KOPT-K1 (cell line): ENCODE measurements at regions not wholly inside any gene's neighbourhood (a gene's known extent, or its start where the extent isn't known, plus 50 kb on each side); places are given as distances from the start of the nearest gene placed in this dataset.

Source experiments
- H3K27ac ChIP-seq: fragments of 200-600 bp; sonication (generic); 2 replicates; pipeline ENCODE4 v1.5.1; 2016; ENCODE audit warnings: antibody characterized with exemption, mild to moderate bottlenecking, low read depth, low read length; ENCODE audit not compliant: poor library complexity, severe bottlenecking
- H3K36me3 ChIP-seq: fragments of 200-600 bp; sonication (generic); 2 replicates; pipeline ENCODE4 v1.5.1; 2017; ENCODE audit warnings: antibody characterized with exemption, mild to moderate bottlenecking, low read length, moderate library complexity; ENCODE audit not compliant: insufficient read depth
- H3K9me3 ChIP-seq: fragments of 200-600 bp; sonication (generic); 2 replicates; pipeline ENCODE4 v1.5.1; 2017; ENCODE audit warnings: antibody characterized with exemption, low read length, mild to moderate bottlenecking; ENCODE audit not compliant: insufficient read depth, poor library complexity, severe bottlenecking

DNA sequence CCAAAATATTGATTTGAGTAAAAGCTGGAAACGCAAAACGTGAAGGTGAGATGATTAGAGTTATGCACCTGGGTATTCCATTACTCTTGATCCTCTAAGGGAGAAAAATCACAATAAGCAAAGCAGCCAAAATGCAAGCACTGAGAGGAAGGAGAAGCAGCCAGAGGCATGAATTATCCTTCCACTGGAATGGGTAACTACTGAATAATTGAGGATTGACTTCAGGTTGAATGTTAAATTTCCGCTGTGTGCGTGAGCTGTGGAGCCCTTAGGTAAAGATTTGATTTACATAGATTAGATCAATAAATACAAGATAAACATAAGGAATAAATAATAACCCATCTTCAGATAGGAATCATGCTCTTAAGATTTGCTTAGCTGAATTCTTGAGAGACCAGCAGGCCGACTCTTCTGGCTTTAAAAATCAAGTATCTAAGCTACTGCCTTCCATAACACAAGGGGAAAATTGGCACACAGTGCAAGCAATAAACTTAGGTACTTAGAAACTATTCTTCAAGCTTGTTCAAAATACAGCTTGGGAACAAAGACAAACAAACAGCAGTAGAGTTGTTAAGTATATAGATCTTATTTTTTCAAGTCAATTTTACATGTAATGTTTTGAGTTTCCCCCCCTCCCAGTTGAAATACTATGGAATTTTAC lies 1459.5 kb downstream of the ZPLD1 start:
- no peaks in the 10 kb centered on the region for H3K9me3 ChIP-seq
- H3K27ac ChIP-seq, result no peak overlapping the region
- no peaks in the 10 kb centered on the region for H3K36me3 ChIP-seq

DNA sequence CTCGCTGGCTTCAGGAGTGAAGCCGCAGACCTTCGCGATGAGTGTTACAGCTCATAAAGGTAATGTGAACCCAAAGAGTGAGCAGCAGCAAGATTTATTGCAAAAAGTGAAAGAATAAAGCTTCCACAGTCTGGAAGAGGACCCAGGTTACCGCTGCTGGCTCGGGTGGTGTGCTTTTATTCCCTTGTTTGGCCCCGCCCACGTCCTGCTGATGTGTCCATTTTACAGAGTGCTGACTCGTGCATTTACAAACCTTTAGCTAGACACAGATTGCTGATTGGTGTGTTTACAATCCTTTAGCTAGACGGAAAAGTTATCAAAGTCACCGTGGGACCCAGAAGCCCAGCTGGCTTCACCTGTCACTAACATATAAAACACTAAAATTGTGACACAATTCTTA lies 1464.5 kb downstream of the ZPLD1 start:
- Histone ChIP-seq H3K9me3 (no peaks in the 10 kb centered on the region), H3K36me3 (no peaks in the 10 kb centered on the region), H3K27ac (no peak overlapping the region)

DNA sequence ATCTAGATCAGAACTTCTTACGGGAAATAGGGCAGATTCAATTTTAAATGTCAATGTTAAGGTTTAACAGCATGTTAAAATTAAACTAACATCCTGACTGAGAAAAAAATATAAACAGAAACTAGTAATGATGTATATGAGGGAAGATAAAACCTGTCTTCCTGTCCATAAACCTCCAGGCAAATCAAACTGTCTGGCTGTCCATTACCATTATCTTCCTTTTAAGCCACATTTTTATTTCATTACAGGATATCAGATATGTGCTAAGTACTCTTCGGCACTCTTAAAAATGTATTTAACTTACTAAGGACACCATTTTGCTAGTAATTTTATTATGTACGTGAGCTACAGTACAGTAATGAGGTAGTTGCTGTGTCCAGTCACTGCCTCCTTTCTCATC lies 1461.7 kb upstream of the ALCAM start:
- Histone ChIP-seq H3K27ac (no peak overlapping the region), H3K9me3 (no peaks in the 10 kb centered on the region), H3K36me3 (no peaks in the 10 kb centered on the region)

DNA sequence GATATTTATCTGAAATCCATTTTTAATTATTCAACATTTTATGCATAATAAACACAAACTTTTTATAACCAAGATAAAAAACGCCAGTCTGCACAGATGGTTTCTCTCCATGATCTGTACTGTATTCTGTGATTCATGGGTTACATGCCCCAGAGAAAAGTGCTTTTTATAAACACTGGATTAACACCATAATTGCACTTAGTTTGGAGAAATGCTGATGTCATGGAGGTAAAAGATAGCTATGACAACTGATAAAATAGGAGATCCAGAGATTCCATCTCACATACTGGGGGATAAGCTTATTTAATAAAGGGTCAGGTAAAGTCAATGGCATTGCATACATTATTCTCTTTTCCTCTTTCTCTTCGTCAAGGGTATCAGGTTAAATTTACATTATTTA lies 1460.4 kb upstream of the ALCAM start:
- Histone ChIP-seq H3K9me3 (no peaks in the 10 kb centered on the region), H3K36me3 (no peaks in the 10 kb centered on the region), H3K27ac (no peak overlapping the region)

DNA sequence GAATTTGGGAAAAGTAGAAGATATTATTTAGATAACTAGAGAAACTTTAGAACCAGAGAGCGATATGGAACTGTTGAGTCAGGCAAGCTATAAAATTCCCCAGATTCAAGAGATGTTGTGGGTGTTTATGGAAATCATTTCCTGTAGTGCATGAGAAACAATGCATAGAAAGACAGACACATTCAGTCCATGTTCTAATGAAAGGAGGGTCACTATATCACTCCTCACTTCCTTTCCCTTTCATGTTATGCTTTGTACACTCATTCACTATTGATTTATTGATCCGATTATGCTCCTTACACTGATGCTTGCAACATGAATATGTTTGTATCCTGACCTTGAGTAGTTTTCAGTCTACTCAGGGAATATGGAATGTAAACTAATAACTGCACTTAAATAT lies 1459.9 kb upstream of the ALCAM start:
- H3K36me3 ChIP-seq, result no peaks in the 10 kb centered on the region
- H3K27ac ChIP-seq, result no peak overlapping the region
- no peaks in the 10 kb centered on the region for H3K9me3 ChIP-seq

DNA sequence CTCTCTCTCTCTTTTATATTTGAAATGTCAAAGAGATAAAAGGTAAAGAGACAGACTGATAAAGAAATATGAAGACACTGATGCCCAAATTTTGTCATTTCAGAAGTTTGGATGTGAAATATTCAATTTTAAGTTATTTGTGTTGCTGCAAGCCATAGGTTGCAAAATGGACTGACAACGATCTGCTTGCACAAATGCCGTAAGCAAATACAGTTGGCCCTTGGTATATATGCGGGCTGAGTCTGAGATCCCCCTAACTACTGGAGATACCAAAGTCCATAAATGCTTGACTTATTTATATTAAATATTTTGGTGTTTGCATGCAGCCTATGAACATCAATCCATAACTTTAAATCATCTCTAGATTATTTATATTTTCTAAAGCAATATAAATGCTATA lies 1459.1 kb upstream of the ALCAM start:
- Histone ChIP-seq H3K27ac (no peak overlapping the region), H3K36me3 (no peaks in the 10 kb centered on the region)

DNA sequence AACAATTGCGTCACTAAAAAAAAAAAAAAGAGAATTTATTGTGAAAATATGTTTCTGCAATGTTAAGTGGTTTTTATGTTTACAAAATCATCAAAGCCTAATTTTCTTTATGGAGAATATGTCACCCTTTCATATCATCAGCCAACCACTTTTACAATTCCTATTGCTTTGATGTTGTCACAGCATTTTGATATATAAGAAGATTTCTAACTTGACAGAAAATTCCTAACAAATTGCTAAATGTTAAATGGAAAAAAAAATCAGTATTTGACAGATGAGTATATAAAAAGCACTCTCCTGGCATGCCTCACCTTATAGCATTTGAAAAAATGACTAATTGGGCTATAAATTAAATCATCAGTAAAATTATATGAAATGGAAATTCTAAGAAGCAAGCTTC lies 1457.3 kb upstream of the ALCAM start:
- Histone ChIP-seq H3K36me3 (no peaks in the 10 kb centered on the region), H3K27ac (no peak overlapping the region), H3K9me3 (no peaks in the 10 kb centered on the region)

More for the DNA sequence above, 1459.1 kb upstream of the ALCAM start:
- H3K9me3 ChIP-seq, result no peaks in the 10 kb centered on the region

DNA sequence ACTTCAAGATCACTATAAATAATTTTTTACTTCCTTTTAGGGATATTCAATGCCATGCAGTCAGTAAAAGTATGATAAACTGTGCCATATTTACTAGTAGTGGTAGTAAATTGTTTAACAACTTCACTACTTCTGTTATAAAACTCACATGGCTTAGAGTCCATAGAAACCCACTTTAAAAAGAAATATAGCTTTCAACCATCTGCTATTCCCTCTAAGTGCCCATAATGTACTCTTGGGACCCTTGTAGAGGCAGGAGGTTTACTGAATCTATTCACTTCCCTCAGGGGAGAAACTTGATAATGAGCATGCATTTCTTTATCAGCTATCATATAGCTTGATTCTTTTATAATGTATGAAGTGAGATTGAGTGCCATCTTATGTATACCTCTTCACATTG lies 1448.4 kb upstream of the ALCAM start:
- H3K9me3 ChIP-seq, result no peaks in the 10 kb centered on the region
- no peak overlapping the region for H3K27ac ChIP-seq
- no peaks in the 10 kb centered on the region for H3K36me3 ChIP-seq

DNA sequence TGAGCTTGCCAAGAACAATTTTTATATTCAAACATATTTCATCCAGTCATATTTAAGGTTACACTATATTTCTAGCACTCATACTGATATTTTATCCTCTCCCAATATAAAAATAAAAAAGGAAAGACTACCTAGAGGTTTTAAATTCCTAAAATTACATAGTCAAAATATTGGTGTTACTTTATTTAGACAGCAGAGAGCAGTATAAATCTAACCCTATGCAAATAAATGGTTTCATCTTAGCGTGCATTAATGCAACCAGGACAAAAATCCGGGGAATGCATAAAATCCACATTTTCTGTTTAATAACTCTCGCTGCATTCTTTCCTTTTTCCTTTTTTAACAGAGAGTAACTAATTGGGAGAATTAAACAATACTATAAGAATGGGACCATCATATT lies 1447.4 kb upstream of the ALCAM start:
- Histone ChIP-seq H3K36me3 (no peaks in the 10 kb centered on the region), H3K27ac (no peak overlapping the region), H3K9me3 (no peaks in the 10 kb centered on the region)

DNA sequence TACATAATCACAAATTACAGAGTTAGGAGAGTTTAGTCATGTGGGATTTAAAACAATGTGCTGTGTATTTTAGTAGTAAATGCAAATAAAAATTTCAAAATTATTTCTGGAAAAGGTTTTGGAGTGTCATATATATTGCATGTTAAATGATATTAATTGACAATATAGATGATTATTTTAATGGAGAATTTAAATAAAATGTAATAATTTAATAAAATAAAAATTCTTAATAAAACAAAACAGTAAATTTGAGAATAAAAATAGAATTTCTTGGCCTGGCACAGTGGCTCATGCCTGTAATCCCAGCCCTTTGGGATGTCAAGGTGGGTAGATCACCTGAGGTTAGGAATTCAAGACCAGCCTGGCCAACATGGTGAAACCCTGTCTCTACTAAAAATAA lies 1442.8 kb upstream of the ALCAM start:
- Histone ChIP-seq H3K9me3 (no peaks in the 10 kb centered on the region), H3K36me3 (no peaks in the 10 kb centered on the region), H3K27ac (no peak overlapping the region)

DNA sequence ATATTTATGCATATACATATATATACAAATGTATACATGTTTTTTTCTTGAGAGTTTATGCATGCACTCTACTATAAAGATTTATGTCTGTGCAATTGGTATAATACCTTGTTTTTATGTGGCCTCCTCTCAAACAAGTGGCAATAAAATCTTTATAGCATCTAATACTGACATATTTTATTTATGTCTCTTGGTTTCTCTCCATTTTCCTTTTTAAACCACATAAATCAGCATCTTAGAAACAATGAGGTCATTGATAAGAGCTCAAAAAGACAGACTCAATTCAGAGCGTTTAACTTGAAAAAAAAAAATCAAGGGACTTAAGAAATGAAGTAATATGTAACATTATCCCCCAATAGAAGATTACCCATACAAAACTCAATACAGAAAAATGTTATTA lies 1442.2 kb upstream of the ALCAM start:
- H3K27ac ChIP-seq, result no peak overlapping the region
- no peaks in the 10 kb centered on the region for H3K36me3 ChIP-seq
- no peaks in the 10 kb centered on the region for H3K9me3 ChIP-seq

DNA sequence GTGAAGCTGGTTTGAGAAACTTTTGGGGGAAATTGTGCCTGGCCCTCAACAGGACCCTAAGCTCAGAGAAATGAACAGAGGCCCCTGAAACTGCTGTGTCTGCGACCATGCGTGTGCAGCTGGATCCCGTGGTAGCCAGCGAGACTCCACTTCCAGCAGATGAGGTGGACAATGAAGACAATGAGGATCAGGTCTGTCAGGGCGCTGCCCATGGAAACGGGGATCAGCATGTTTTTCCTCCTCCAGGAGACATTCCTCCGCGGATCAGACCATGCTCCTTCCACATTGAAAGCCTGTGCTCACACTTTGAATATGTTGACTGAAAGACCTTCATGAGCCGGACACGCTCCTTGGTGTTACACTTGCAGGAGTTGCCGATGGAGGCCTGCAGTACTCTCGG lies 1439.8 kb upstream of the ALCAM start:
- no peaks in the 10 kb centered on the region for H3K36me3 ChIP-seq
- H3K27ac ChIP-seq, result no peak overlapping the region
- no peaks in the 10 kb centered on the region for H3K9me3 ChIP-seq

DNA sequence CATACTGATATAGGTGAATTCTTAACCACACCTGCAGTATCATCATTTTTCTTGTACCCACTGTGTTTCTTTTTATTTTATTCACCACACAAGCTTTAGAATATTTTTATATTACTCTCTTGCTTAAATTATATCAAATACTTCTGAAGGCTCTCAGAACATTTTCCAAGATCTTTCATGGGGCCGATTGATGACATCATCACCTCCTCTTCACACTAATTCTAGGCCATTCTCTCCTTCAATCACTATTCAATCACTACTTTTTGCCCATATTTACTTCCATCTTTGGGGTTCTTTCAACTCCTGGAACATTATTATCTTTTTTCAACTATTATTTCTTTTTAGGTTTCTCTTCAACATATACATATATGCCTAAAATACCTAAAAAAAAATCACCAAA lies 1438.8 kb upstream of the ALCAM start:
- H3K9me3 ChIP-seq, result no peaks in the 10 kb centered on the region
- H3K36me3 ChIP-seq, result no peaks in the 10 kb centered on the region
- no peak overlapping the region for H3K27ac ChIP-seq

DNA sequence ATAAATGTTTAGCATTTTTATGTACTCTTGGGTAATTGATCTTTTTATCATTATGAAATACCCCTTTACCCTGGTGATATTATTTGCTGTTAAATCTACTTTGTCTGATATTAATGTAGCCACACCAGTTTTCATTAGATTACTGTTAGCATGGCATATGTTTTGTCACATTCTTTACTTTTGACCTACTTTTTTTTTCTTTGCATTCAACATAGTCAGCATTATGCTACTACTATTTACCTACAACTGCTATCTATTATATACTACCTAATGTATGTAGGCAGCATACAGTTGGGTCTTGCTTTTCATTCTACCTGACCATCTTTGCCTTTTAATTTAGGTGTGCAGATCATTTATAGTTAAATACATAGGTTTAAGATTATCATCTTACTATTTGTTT lies 1429.6 kb upstream of the ALCAM start:
- H3K27ac ChIP-seq, result no peak overlapping the region
- H3K36me3 ChIP-seq, result no peaks in the 10 kb centered on the region
- no peaks in the 10 kb centered on the region for H3K9me3 ChIP-seq

DNA sequence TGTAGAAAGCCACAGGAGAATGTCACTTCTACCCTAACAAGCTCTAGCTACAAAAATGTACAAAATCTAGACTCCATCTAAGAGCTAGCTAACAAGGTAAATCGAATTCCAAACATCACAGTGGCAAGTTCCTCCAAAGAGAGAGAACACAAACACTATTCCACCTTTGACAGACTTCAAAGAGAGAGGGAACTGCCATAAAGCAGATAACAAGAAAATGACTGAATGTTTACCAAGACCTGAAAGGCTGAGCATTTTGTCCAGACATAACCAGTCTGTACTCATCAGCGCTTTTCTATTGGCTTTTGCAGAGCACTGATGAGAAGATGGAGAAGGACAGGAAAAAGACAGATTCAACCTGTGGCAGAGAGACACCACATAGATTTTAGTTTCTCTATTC lies 1419.6 kb upstream of the ALCAM start:
- no peak overlapping the region for H3K27ac ChIP-seq
- no peaks in the 10 kb centered on the region for H3K36me3 ChIP-seq
- no peaks in the 10 kb centered on the region for H3K9me3 ChIP-seq

DNA sequence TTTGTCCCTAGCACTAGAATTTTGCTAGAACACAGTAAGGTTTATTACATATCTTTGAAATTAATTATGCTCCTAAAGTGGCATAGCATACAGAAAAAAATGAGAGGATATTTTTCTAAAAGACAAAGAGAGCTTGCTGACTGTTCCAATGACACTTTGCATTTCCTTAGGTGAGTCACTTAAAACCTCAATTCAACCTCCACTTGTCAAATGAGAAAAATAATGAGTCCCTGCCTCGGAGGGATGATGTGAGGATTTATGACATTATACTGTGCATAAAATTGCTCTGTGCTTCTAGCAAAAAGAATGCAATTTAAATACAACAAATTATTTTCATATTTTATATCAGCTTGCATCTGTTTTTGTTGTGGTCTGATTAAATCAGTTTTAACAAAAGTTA lies 1417.0 kb upstream of the ALCAM start:
- no peaks in the 10 kb centered on the region for H3K36me3 ChIP-seq
- H3K9me3 ChIP-seq, result no peaks in the 10 kb centered on the region
- H3K27ac ChIP-seq, result no peak overlapping the region

DNA sequence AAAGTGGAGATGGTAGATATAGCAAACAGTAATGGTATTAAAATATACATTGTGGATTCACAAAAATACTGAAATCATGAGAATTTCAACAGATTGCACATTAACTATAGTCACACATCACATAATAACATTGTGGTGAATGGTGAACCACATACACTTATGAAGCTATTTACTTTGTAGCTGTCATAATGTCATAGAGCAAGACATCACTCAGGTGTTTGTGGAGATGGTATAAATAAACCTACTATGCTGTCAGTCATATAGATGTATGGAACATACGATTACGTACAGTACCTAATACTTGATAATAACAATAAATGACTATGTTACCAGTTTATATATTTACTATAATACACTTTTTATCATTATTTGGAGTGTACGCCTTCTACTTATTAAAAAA lies 1416.0 kb upstream of the ALCAM start:
- no peaks in the 10 kb centered on the region for H3K9me3 ChIP-seq
- H3K27ac ChIP-seq, result no peak overlapping the region
- no peaks in the 10 kb centered on the region for H3K36me3 ChIP-seq
